Suprapubic skin (tissue), 4 donors: ENCODE measurements at regions not wholly inside any gene's neighbourhood (a gene's known extent, or its start where the extent isn't known, plus 50 kb on each side); places are given as distances from the start of the nearest gene placed in this dataset.

Experiments used
- CTCF ChIP-seq, 2 donors: fragments of 200-600 bp in 1 of 2; fragments of 450-650 bp in 1 of 2; sonication (generic) in 1 of 2; IDR thresholded peaks; one replicate each; pipeline ENCODE4 v1.5.1; 2016 to 2019; ENCODE audit warnings: antibody characterized with exemption in 2 of 2, mild to moderate bottlenecking in 1 of 2, moderate library complexity in 1 of 2
- EP300 ChIP-seq: sonication (generic); formaldehyde crosslinking; IDR thresholded peaks from one replicate; pipeline ENCODE4 v1.6.1; 2017; ENCODE audit warnings: antibody characterized with exemption
- POLR2A ChIP-seq, 2 donors: fragments of 450-650 bp; IDR thresholded peaks; one replicate each; pipeline ENCODE4 v1.6.1; 2017; ENCODE audit warnings: antibody characterized with exemption in 2 of 2, mild to moderate bottlenecking in 2 of 2, moderate library complexity in 2 of 2
- POLR2AphosphoS5 ChIP-seq, 3 donors: sonication (generic); formaldehyde crosslinking; IDR thresholded peaks; one replicate each; pipeline ENCODE4 v1.6.1; 2017; ENCODE audit warnings: antibody characterized with exemption in 3 of 3

- TF ChIP-seq CTCF (IDR thresholded peaks at IDR 0.05) (no peak), POLR2A (IDR thresholded peaks at IDR 0.05) (no peak), POLR2AphosphoS5 (IDR thresholded peaks at IDR 0.05) (no peak), EP300 (no peak)
These were observed 1703.3 kb upstream of the SLC10A2 start for GRCh38 chr13:104769545-104769944.
